GM21447 (cell line): ENCODE measurements at regions not wholly inside any gene's neighbourhood (a gene's known extent, or its start where the extent isn't known, plus 50 kb on each side); places are given as distances from the start of the nearest gene placed in this dataset.
"Not testable (repeated sequence)": the region's sequence is repeated elsewhere in the genome, so short reads cannot be mapped to it uniquely, and the experiment has no call there.

Source experiments
- ATAC-seq: cut with Tn5 transposase; IDR thresholded peaks from one replicate; pipeline ENCODE4 v1.9.1; 2021; ENCODE audit not compliant: unreplicated experiment

GRCh38 chrX:5314148-5314547 lies 914.5 kb downstream of the NLGN4X start:
- no peak for ATAC-seq

DNA sequence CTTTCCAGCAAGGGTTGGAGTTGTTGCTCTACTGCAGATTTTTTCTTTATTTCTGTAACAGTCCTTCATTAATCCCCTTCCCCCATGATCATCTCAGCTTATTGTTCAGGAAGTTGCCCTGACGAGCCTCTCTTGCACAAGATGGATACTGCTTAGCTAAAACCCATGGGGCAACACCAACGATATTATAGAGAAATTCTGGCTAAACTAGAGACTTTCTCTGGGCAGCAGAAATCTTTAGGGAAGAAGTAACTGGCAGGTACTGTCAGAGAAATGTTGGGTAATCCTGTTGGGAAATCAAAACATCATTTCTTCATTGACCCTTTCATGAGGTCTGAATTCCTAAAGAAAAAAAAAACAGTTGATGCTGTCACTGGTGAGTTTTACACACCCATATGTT lies 921.3 kb downstream of the NLGN4X start:
- no peak for ATAC-seq

DNA sequence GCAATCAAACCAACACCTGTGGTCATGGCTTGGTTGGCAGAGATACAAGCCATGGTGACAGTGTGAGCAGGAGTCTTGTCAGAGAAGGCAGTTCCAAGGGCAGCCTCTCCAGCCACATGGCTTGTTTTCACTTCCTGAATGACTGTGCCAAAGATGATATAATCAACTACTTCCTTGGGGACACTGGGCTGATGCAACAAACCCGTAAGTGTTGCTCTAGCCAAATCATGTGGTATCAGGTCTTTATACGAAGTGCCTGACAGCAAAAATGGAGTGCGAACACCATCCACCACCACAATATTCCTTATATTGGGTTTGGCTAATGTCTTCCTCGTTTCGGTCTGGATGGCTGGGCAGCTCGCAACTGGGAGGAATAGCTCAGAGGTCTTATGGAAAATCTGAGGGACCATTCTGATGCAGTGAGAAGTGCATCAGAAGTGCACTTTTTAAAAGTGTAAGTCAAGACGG lies 922.0 kb downstream of the NLGN4X start:
- ATAC-seq, result no peak

DNA sequence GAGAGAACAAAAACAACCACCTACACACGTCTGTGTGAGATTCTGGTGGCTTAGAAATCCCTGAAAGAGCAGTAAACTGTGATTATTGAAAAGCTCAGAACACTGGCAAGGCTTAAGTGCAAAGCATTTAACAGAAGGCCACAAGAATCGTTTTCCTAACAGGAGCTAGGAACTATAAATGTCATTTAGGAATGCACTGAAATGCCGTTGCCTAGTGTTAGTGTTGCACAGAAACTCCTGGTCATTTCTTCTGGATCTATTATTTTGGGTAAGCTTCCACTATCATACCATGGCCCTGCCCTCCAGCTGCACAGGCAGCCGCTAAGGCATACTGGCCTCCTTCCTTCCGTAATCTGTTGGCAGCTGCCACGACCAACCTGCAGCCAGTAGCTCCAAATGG lies 923.2 kb downstream of the NLGN4X start:
- no peak for ATAC-seq

- no peak for ATAC-seq
These were observed 933.7 kb downstream of the NLGN4X start for GRCh38 chrX:5295004-5295403.

DNA sequence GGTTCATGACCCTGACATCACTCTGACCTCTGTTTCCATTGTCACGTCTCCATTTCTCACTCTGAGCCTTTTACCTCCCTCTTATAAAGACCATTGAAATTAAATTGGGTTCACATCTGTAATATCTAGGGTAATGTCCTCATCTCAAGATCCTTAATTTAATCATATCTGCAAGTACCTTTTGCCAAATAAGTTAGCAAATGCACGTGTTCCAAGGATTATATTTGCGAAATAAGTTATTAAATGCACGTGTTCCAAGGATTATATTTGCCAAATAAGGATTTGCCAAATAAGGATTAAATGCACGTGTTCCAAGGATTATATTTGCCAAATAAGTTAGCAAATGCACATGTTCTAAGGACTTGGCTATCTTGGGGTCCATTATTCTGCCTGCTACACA lies 938.0 kb downstream of the NLGN4X start:
- no peak for ATAC-seq

- not testable (repeated sequence) for ATAC-seq
These were observed 938.7 kb downstream of the NLGN4X start for GRCh38 chrX:5289949-5290348.

GRCh38 chrX:5278908-5279307 lies 949.8 kb downstream of the NLGN4X start:
- ATAC-seq, result no peak

DNA sequence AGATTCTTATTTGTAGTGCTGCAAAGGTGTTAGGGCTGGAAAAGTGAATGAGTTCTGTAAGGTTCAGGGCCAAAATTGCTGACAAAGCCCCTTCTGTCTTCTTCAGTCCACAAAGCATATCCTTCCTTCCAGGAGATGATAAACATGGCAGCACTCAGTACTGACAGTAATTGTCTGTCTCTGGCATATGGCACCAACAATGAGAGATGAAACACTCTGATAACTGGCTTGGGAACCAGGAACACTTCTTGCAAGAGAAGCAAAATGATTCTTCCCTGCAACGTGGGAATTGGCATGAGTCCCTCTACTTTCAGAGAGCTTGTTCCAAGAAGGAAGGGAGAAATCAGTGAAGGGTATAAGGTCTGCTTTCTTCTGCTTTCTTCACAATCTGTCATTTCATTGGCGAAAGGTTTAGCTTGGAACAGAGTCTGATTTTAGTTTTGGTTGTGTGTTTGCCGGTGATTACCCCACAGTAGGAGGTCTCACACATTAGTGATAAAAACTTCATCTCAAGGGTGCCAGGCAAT lies 963.3 kb downstream of the NLGN4X start:
- no peak for ATAC-seq

DNA sequence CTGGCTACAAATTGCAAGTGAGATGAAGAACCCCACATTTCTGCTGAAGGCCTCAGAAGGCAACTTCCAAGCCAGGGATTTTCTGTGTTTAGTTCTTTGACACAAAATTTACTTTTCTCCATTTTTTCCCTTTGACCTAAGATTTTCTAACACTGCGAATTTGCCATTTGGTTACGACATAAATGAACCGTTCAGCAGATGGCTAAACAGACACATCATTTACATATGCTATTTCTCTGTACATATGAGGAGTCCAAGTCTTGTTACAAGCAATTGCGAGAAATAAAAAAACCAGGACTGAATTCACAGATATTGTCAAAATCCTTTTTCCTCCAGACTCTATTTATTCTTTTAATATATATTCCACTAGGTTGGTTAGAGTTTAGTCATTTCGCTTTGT lies 978.6 kb downstream of the NLGN4X start:
- ATAC-seq, result no peak

- no peak for ATAC-seq
These were observed 986.4 kb downstream of the NLGN4X start for GRCh38 chrX:5242091-5242790.

DNA sequence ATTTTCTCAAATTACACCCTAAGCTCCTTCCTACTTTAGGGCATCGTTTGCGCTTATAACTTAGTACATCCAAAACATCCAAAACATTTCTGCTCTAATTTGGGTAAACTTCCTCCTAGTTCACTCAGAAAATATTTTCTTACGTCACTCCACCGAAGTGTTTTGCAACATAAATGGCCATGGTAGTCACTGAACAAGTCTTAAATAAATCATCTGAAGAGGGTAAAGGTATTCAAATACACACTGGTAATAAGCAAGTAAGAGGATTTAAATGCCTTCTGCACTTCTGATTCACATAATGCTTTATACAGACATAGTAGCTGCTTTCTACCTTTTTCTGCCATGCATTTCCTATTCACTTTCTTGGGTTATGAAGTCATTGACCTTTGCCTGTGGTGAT lies 991.9 kb downstream of the NLGN4X start:
- no peak for ATAC-seq

DNA sequence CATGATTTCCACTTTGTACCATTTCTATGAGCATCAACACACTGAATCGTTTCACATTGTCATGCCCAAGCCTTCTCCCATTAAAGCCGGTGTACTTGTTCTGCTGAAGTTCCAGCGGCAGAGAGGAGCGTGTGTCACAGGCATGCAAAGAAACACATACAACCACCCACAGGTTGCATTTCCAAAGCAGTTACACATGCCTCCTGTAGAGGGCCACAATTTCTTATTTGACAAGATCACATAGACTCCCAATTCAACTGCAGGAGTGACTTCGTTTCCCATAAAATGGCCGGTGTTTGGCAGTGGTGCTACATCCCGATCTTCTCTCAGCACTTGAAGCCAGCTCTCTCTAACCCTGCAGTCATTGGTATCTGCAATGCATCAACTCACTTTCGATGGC lies 992.6 kb downstream of the NLGN4X start:
- no peak for ATAC-seq

DNA sequence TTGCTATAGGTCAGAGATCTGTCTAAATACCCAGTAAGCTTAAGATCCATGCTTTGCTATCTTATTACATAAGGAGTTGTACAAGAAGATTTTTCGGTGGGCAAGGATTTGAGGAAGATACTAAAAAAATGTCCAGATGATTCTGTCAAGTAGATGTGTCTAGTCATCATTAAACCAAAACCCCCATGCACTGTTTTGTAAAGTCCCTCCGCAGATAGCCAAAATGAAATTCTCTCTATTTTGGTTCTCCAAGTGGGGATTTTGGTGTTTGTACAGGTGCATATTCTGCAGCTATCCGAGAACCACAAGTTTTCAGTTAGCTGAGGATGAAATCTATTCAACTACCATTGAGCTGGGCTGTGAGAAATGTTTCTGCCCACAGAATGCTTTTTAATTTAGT lies 994.8 kb downstream of the NLGN4X start:
- no peak for ATAC-seq

DNA sequence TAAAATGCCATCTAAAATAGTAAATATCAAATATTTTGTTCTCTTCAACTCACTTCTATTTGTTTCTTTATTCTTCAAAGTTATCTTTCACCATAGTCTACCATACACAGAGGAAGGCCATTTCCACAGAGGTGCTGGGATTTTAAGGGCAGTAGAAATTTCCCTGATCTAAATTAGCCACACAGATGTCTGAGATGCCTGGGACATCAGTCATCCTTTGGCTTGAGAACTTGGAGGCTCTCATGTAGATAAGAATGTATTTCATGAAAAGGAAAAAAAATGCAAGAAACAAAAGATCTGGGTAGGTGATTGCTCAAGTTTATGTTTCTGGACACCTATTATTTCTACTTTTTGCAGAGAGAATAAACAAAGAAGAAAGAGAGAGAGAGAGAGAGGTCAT lies 1008.2 kb downstream of the NLGN4X start:
- no peak for ATAC-seq

GRCh38 chrX:5194806-5195205 lies 1033.9 kb downstream of the NLGN4X start:
- ATAC-seq, result no peak

GRCh38 chrX:5180135-5180741 lies 1048.4 kb downstream of the NLGN4X start:
- no peak for ATAC-seq

- no peak for ATAC-seq
These were observed 1051.9 kb downstream of the NLGN4X start for GRCh38 chrX:5176766-5177165.

GRCh38 chrX:5163663-5164062 lies 1065.0 kb downstream of the NLGN4X start:
- ATAC-seq, result no peak

- no peak for ATAC-seq
These were observed 1073.4 kb downstream of the NLGN4X start for GRCh38 chrX:5155301-5155700.

- no peak for ATAC-seq
These were observed 1082.7 kb downstream of the NLGN4X start for GRCh38 chrX:5145957-5146356.

DNA sequence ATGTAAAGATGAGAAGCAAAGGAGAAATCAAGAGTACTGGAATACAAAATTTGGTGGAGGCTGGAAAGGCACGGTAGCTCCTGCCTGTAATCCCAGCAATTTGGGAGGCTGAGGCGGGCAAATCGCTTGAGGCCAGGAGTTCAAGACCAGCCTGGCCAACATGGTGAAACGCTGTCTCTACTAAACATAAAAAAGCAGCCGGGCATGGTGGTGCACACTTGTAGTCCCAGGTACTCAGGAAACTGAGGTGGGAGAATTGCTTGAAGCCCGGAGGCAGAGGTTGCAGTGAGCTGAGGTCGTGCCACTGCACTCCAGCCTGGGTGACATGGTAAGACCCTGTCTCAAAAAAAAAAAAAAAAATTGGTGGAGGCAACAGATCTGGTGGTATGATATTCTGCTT lies 1086.0 kb downstream of the NLGN4X start:
- no peak for ATAC-seq
